H1 (cell line): ENCODE measurements at regions not wholly inside any gene's neighbourhood (a gene's known extent, or its start where the extent isn't known, plus 50 kb on each side); places are given as distances from the start of the nearest gene placed in this dataset.

Experiments
- CTCF ChIA-PET: fragments of 300-600 bp; sonication (Branson Sonifier 250); formaldehyde crosslinking; loops from one replicate; lab custom pipeline; 2021; ENCODE audit not compliant: partially characterized antibody; lab: Charles Lee
- POLR2A ChIA-PET: fragments of 300-600 bp; sonication (Branson Sonifier 250); formaldehyde crosslinking; loops from one replicate; lab custom pipeline; 2021; ENCODE audit warnings: inconsistent platforms; ENCODE audit not compliant: partially characterized antibody; lab: Charles Lee
- DNase-seq, 2 experiments: peaks; one replicate each; pipeline versions ENCODE4 v3.0.0 to v3.0.0-alpha.2; 2010 to 2022; ENCODE audit warnings: low spot score in 2 of 2, low read depth in 1 of 2, mixed read lengths in 1 of 2
- FAIRE-seq: peaks from 2 replicates; lab custom pipeline; 2011; peaks lifted over from hg19 to GRCh38; lab: Jason Lieb, UNC
- H2AFZ ChIP-seq: 2 replicates; pipeline ENCODE4 v1.8.1; 2012; ENCODE audit warnings: low read length, inconsistent platforms
- H2AK5ac ChIP-seq: 2 replicates; pipeline ENCODE4 v1.6.1; 2013; ENCODE audit warnings: low read depth, low read length
- H2BK120ac ChIP-seq: replicated peaks from 2 replicates; pipeline ENCODE3; 2013; ENCODE audit warnings: low read depth, low read length, inconsistent platforms
- H2BK12ac ChIP-seq: 2 replicates; pipeline ENCODE4 v1.6.1; 2013; ENCODE audit warnings: low read depth, low read length
- H2BK15ac ChIP-seq: 2 replicates; pipeline ENCODE4 v1.6.1; 2013; ENCODE audit warnings: low read length
- H2BK20ac ChIP-seq: 2 replicates; pipeline ENCODE4 v1.6.1; 2013; ENCODE audit warnings: low read length
- H2BK5ac ChIP-seq: 2 replicates; pipeline ENCODE4 v1.6.1; 2013; ENCODE audit warnings: low read depth, low read length
- H3K14ac ChIP-seq: 2 replicates; pipeline ENCODE4 v1.6.1; 2013; ENCODE audit warnings: inconsistent platforms; ENCODE audit not compliant: insufficient read length
- H3K18ac ChIP-seq: 2 replicates; pipeline ENCODE4 v1.6.1; 2013; ENCODE audit warnings: low read length; ENCODE audit errors: extremely low read depth
- H3K23ac ChIP-seq: 2 replicates; pipeline ENCODE4 v1.6.1; 2013; ENCODE audit warnings: inconsistent platforms; ENCODE audit not compliant: insufficient read length
- H3K23me2 ChIP-seq: 2 replicates; pipeline ENCODE4 v1.6.1; 2013; ENCODE audit warnings: low read depth, low read length
- H3K27ac ChIP-seq: 2 replicates; pipeline ENCODE4 v1.6.1; 2011; ENCODE audit warnings: low read depth, low read length, inconsistent platforms
- H3K27me3 ChIP-seq, 4 experiments: replicated peaks in 1 of 4; 1 replicate in 1 of 4; 2 replicates in 3 of 4; pipeline versions ENCODE4 v1.6.1 to v1.8.1; 2011 to 2013; ENCODE audit warnings: low read length in 3 of 4, mild to moderate bottlenecking in 3 of 4, inconsistent platforms in 2 of 4, mixed read lengths in 2 of 4, moderate library complexity in 1 of 4; ENCODE audit not compliant: control insufficient read depth in 3 of 4, insufficient read depth in 3 of 4; ENCODE audit errors: extremely low read depth in 1 of 4
- H3K36me3 ChIP-seq, 4 experiments: 2 replicates each; pipeline versions ENCODE4 v1.6.1 to v1.8.1; 2011 to 2013; ENCODE audit warnings: mild to moderate bottlenecking in 4 of 4, low read length in 3 of 4, moderate library complexity in 2 of 4, control low read depth in 1 of 4, inconsistent platforms in 1 of 4; ENCODE audit not compliant: insufficient read depth in 4 of 4, control insufficient read depth in 2 of 4
- H3K4ac ChIP-seq: replicated peaks from 2 replicates; pipeline ENCODE3; 2013; ENCODE audit warnings: low read length, low read depth, mixed read lengths, inconsistent platforms; ENCODE audit not compliant: insufficient read length
- H3K4me1 ChIP-seq, 4 experiments: replicated peaks in 1 of 4; 1 replicate in 1 of 4; 2 replicates in 3 of 4; pipeline versions ENCODE4 v1.6.1 to v1.8.1; 2011 to 2013; ENCODE audit warnings: low read length in 3 of 4, inconsistent platforms in 2 of 4, mixed read lengths in 1 of 4; ENCODE audit not compliant: insufficient read depth in 4 of 4, control insufficient read depth in 3 of 4
- H3K4me2 ChIP-seq, 2 experiments: 2 replicates each; pipeline versions ENCODE4 v1.6.1 to v1.8.1; 2011 to 2013; ENCODE audit warnings: low read depth in 2 of 2, low read length in 2 of 2, control low read depth in 1 of 2, inconsistent platforms in 1 of 2, mild to moderate bottlenecking in 1 of 2; ENCODE audit not compliant: insufficient read depth in 1 of 2
- H3K4me3 ChIP-seq, 4 experiments: fragments of 200-600, 300-600 bp in 1 of 4; sonication (generic), shearing (Covaris generic), sonication (Bioruptor Twin) in 1 of 4; 2 replicates each; pipeline versions ENCODE4 v1.5.1 to v1.8.1; 2011 to 2016; ENCODE audit warnings: low read length in 4 of 4, low read depth in 3 of 4, control low read depth in 2 of 4, inconsistent platforms in 2 of 4, mild to moderate bottlenecking in 2 of 4, mixed read lengths in 1 of 4, moderate library complexity in 1 of 4; ENCODE audit not compliant: insufficient read depth in 2 of 4; ENCODE audit errors: extremely low read depth in 1 of 4
- H3K56ac ChIP-seq: replicated peaks from 2 replicates; pipeline ENCODE3; 2013; ENCODE audit warnings: low read depth, mild to moderate bottlenecking, mixed read lengths, low read length, inconsistent platforms; ENCODE audit not compliant: insufficient read length
- H3K79me1 ChIP-seq: 2 replicates; pipeline ENCODE4 v1.6.1; 2013; ENCODE audit warnings: low read depth, low read length, control low read depth
- H3K79me2 ChIP-seq, 2 experiments: 2 replicates each; pipeline versions ENCODE4 v1.6.1 to v1.8.1; 2012 to 2013; ENCODE audit warnings: low read length in 2 of 2, mild to moderate bottlenecking in 2 of 2, inconsistent platforms in 1 of 2; ENCODE audit not compliant: insufficient read depth in 2 of 2, control insufficient read depth in 1 of 2
- H3K9ac ChIP-seq, 4 experiments: replicated peaks in 1 of 4; 1 replicate in 1 of 4; 2 replicates in 3 of 4; pipeline versions ENCODE4 v1.6.1 to v1.8.1; 2011 to 2013; ENCODE audit warnings: low read depth in 3 of 4, low read length in 3 of 4, control low read depth in 2 of 4, mild to moderate bottlenecking in 2 of 4, moderate library complexity in 2 of 4, inconsistent platforms in 1 of 4; ENCODE audit errors: extremely low read depth in 1 of 4
- H3K9me3 ChIP-seq, 2 experiments: 2 replicates each; pipeline versions ENCODE4 v1.6.1 to v1.8.1; 2012 to 2013; ENCODE audit warnings: mild to moderate bottlenecking in 2 of 2, moderate library complexity in 2 of 2, control low read depth in 1 of 2, inconsistent platforms in 1 of 2, low read depth in 1 of 2, low read length in 1 of 2, mixed read lengths in 1 of 2; ENCODE audit not compliant: insufficient read depth in 2 of 2
- H4K20me1 ChIP-seq, 2 experiments: replicated peaks in 1 of 2; 2 replicates each; pipeline versions ENCODE3 to v1.8.1; 2011 to 2013; ENCODE audit warnings: inconsistent platforms in 2 of 2, low read length in 2 of 2, mild to moderate bottlenecking in 1 of 2; ENCODE audit not compliant: insufficient read depth in 2 of 2, control insufficient read depth in 1 of 2
- H4K5ac ChIP-seq: 2 replicates; pipeline ENCODE4 v1.6.1; 2013; ENCODE audit warnings: low read length, low read depth, mixed read lengths, inconsistent platforms; ENCODE audit not compliant: insufficient read length
- H4K8ac ChIP-seq: 2 replicates; pipeline ENCODE4 v1.8.0; 2013; ENCODE audit warnings: mild to moderate bottlenecking, moderate library complexity, low read length, inconsistent platforms; ENCODE audit not compliant: insufficient read depth; ENCODE audit errors: extremely low read depth
- H4K91ac ChIP-seq: replicated peaks from 2 replicates; pipeline ENCODE3; 2013; ENCODE audit warnings: low read length, mixed read lengths, inconsistent platforms; ENCODE audit not compliant: insufficient read length
- GABPA ChIP-seq: IDR thresholded peaks from 2 replicates; pipeline ENCODE4 v1.6.1; 2011; ENCODE audit warnings: mild to moderate bottlenecking, low read length, moderate library complexity, borderline replicate concordance; ENCODE audit not compliant: insufficient read depth
- HDAC2 ChIP-seq, 2 experiments: fragments of 300-600 bp in 1 of 2; sonication (generic) in 1 of 2; IDR thresholded peaks; 2 replicates each; pipeline ENCODE4 v1.6.1; 2011 to 2012; ENCODE audit warnings: low read depth in 2 of 2, low read length in 2 of 2, mild to moderate bottlenecking in 2 of 2, moderate library complexity in 2 of 2, borderline replicate concordance in 1 of 2, inconsistent platforms in 1 of 2
- JUND ChIP-seq: IDR thresholded peaks from 2 replicates; pipeline ENCODE4 v1.6.1; 2011; ENCODE audit warnings: mild to moderate bottlenecking, improper control_type of control experiment, low read length
- KDM1A ChIP-seq: fragments of 200-600, 300-600 bp; sonication (generic); IDR thresholded peaks from 2 replicates; pipeline ENCODE4 v1.7.1; 2016; ENCODE audit warnings: mild to moderate bottlenecking, low read length, borderline replicate concordance
- KDM4A ChIP-seq: IDR thresholded peaks from one replicate; pipeline ENCODE4 v1.7.1; 2012; ENCODE audit warnings: low read depth, mild to moderate bottlenecking, moderate library complexity, low read length, inconsistent platforms; ENCODE audit not compliant: severe bottlenecking
- MAFK ChIP-seq: IDR thresholded peaks from 2 replicates; pipeline ENCODE4 v1.6.1; 2012; ENCODE audit warnings: low read depth, mild to moderate bottlenecking, improper control_type of control experiment, low read length
- POLR2AphosphoS5 ChIP-seq: IDR thresholded peaks from 2 replicates; pipeline ENCODE4 v1.6.1; 2011; ENCODE audit warnings: low read depth, low read length
- RFX5 ChIP-seq: IDR thresholded peaks from 2 replicates; pipeline ENCODE4 v1.6.1; 2011; ENCODE audit warnings: low read depth, low read length, improper control_type of control experiment, borderline replicate concordance
- SAP30 ChIP-seq: fragments of 300-600 bp; sonication (generic); IDR thresholded peaks from 2 replicates; pipeline ENCODE4 v1.7.1; 2012; ENCODE audit warnings: low read length, moderate library complexity, mild to moderate bottlenecking, inconsistent platforms; ENCODE audit not compliant: insufficient read depth, insufficient replicate concordance
- SIRT6 ChIP-seq: IDR thresholded peaks from one replicate; pipeline ENCODE4 v1.7.1; 2012; ENCODE audit warnings: low read length, inconsistent platforms
- SIX5 ChIP-seq: IDR thresholded peaks from 2 replicates; pipeline ENCODE4 v1.6.1; 2011; ENCODE audit warnings: mild to moderate bottlenecking, low read depth, low read length
- TAF7 ChIP-seq: optimal IDR thresholded peaks from 2 replicates; pipeline ENCODE3; 2011; ENCODE audit warnings: low read depth, mild to moderate bottlenecking, inconsistent platforms, low read length, moderate library complexity, borderline replicate concordance
- TBP ChIP-seq: IDR thresholded peaks from 2 replicates; pipeline ENCODE4 v1.6.1; 2011; ENCODE audit warnings: low read depth, low read length, improper control_type of control experiment
- ZNF274 ChIP-seq: IDR thresholded peaks from 2 replicates; pipeline ENCODE4 v1.7.0; 2012; ENCODE audit warnings: low read length, borderline replicate concordance; ENCODE audit errors: extremely low read depth
- WGBS, 2 experiments: shearing (Covaris generic) in 1 of 2; methylation state at CpG; one replicate each; pipeline versions ENCODE4 v1.1.6 to v1.1.7; 2013 to 2015; ENCODE audit warnings: low lambda C conversion rate in 2 of 2, mixed read lengths in 2 of 2, inconsistent platforms in 1 of 2, low coverage in 1 of 2, missing lambda C conversion rate in 1 of 2; ENCODE audit not compliant: insufficient replicate concordance in 2 of 2, insufficient coverage in 1 of 2, insufficient read length in 1 of 2; ENCODE audit errors: extremely low coverage in 1 of 2, missing lambda C conversion rate in 1 of 2; 5-methylcytosine and 5-hydroxymethylcytosine counted together
- TF ChIP-seq, protein P1 (sequence below): IDR thresholded peaks from 2 replicates; pipeline ENCODE4 v1.6.1; 2012; ENCODE audit warnings: inconsistent platforms

DNA sequence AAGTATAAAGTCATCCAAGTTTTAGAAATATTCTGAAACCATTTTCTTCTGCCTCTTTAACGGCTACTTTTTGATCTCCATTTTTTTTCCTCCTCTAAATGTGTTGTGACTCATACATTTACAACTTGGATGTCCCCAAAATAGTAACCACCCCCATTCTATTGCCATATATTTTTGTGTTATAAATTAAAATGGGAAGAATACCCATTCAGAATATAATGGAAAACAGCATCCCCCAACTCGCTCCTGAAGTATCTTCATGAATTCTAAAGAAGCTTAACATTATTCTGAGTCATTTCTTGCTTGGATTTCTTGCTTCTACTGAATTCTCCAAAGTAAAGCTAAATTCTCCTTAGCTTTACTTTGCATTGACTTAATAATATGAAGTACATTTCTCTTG is 92.0 kb upstream of the PTPN13 start:
- Histone ChIP-seq H3K4me3 (no peak overlapping the region), H3K36me3 (no peaks in the 10 kb centered on the region), H3K9me3 (no peaks in the 10 kb centered on the region), H2AFZ (no peak overlapping the region), H2AK5ac (no peak overlapping the region), H3K14ac (no peak overlapping the region), H3K4ac (no peak overlapping the region), H3K56ac (no peak overlapping the region), H4K5ac (no peak overlapping the region), H3K23me2 (no peaks in the 10 kb centered on the region), H4K8ac (no peak overlapping the region), H3K79me2 (no peaks in the 10 kb centered on the region), H3K79me1 (no peaks in the 10 kb centered on the region), H2BK15ac (no peak overlapping the region), H3K23ac (no peak overlapping the region), H4K20me1 (no peaks in the 10 kb centered on the region), H3K4me1 (peaks cover 0 to 14% (median 0%) of the 10 kb centered on the region in 4 experiments; a peak in 1 of 7 replicates), H2BK5ac (no peak overlapping the region), H4K91ac (no peak overlapping the region), H2BK120ac (no peak overlapping the region), H3K9ac (no peak overlapping the region), H2BK20ac (no peak overlapping the region), H2BK12ac (no peak overlapping the region), H3K27me3 (no peaks in the 10 kb centered on the region), H3K18ac (no peak overlapping the region), H3K27ac (no peak overlapping the region), H3K4me2 (no peak overlapping the region)
- FAIRE-seq (no peak), DNase-seq (no peak)
- POLR2A ChIA-PET = no interaction called here
- CTCF ChIA-PET = no interaction called here
- WGBS, 2 experiments = 86% methylated on average over 2 of the region's 2 CpGs; no CpG with 5 or more reads in 1 of the 2 experiments
- TF ChIP-seq KDM1A = no peak
- no peak for TF ChIP-seq RFX5
- TF ChIP-seq TAF7 = no peak
- TF ChIP-seq TBP = no peak
- TF ChIP-seq MAFK = no peak
- TF ChIP-seq SAP30 = no peak
- no peak for TF ChIP-seq JUND
- TF ChIP-seq HDAC2 (IDR thresholded peaks at IDR 0.05; ENCODE audit: borderline replicate concordance in 1 of 2, low read depth in 2 of 2, low read length in 2 of 2) = no peak
- no peak for TF ChIP-seq KDM4A
- TF ChIP-seq GABPA = no peak
- TF ChIP-seq, protein P1, sequence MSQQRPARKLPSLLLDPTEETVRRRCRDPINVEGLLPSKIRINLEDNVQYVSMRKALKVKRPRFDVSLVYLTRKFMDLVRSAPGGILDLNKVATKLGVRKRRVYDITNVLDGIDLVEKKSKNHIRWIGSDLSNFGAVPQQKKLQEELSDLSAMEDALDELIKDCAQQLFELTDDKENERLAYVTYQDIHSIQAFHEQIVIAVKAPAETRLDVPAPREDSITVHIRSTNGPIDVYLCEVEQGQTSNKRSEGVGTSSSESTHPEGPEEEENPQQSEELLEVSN = no peak
- no peak for TF ChIP-seq SIX5
- TF ChIP-seq POLR2AphosphoS5 = no peak
- TF ChIP-seq ZNF274 = no peak
- TF ChIP-seq SIRT6 = no peak
